Ectodermal cell (in vitro differentiated cells): ENCODE measurements at regions not wholly inside any gene's neighbourhood (a gene's known extent, or its start where the extent isn't known, plus 50 kb on each side); places are given as distances from the start of the nearest gene placed in this dataset.
"Not testable (repeated sequence)": the region's sequence is repeated elsewhere in the genome, so short reads cannot be mapped to it uniquely, and the experiment has no call there.

Source experiments
- H3K27ac ChIP-seq: 2 replicates; pipeline ENCODE4 v1.7.0; 2013; ENCODE audit warnings: mild to moderate bottlenecking, low read depth, low read length; ENCODE audit not compliant: insufficient read depth, poor library complexity, severe bottlenecking
- H3K27me3 ChIP-seq: 2 replicates; pipeline ENCODE4 v1.7.0; 2013; ENCODE audit warnings: mild to moderate bottlenecking, low read length; ENCODE audit not compliant: insufficient read depth, control insufficient read depth, poor library complexity, severe bottlenecking
- H3K36me3 ChIP-seq: one replicate; pipeline ENCODE4 v1.7.0; 2013; ENCODE audit warnings: low read length; ENCODE audit not compliant: control insufficient read depth, insufficient read depth
- H3K4me1 ChIP-seq: one replicate; pipeline ENCODE4 v1.7.0; 2013; ENCODE audit warnings: low read length; ENCODE audit not compliant: control insufficient read depth, insufficient read depth
- H3K4me3 ChIP-seq: 2 replicates; pipeline ENCODE4 v1.7.0; 2013; ENCODE audit warnings: low read depth, low read length, control low read depth; ENCODE audit not compliant: insufficient read depth
- H3K9me3 ChIP-seq: 2 replicates; pipeline ENCODE4 v1.7.0; 2013; ENCODE audit warnings: mild to moderate bottlenecking, low read length, moderate library complexity; ENCODE audit not compliant: control insufficient read depth
- WGBS, 2 experiments: methylation state at CpG; one replicate each; pipeline ENCODE4 v1.1.7; 2013; ENCODE audit warnings: missing lambda C conversion rate in 2 of 2; 5-methylcytosine and 5-hydroxymethylcytosine counted together

DNA sequence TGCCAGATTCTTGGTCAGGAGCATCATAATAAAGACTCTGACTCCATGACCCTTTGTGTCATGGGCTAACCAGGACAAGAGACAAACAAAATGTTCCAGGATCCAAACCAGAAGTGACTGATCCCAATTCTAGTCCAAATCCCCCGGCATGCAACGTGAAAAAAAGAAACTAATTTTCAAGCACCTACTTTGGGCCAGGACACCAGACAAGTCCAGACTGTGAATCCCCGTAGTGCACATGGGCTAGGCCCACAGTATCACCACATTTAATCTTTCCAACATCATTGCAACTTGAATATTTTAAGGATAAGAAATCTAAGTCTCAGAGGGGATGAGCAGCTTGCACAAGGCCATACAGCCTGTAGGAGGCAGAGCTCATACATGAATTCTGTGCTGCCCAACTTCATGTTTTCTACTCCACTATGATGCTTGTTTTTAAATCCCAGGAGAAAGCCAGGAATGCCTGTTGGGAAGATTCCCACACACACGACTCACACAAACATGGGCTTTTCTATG, 365.7 kb downstream of the NPIPA8 start:
- Histone ChIP-seq H3K27me3 (no peaks in the 10 kb centered on the region), H3K9me3 (no peaks in the 10 kb centered on the region), H3K36me3 (no peaks in the 10 kb centered on the region), H3K4me1 (no peaks in the 10 kb centered on the region), H3K4me3 (no peak overlapping the region), H3K27ac (no peak overlapping the region)
- 91 to 93% methylated on average over 4 of the region's 4 CpGs for WGBS, 2 experiments

GRCh38 chr16:17970157-17970765, 366.3 kb downstream of the NPIPA8 start:
- H3K27me3 ChIP-seq: no peaks in the 10 kb centered on the region
- 87 to 90% methylated on average over 5 of the region's 5 CpGs for WGBS, 2 experiments
- no peaks in the 10 kb centered on the region for H3K9me3 ChIP-seq
- H3K4me3 ChIP-seq: no peak overlapping the region
- no peaks in the 10 kb centered on the region for H3K4me1 ChIP-seq
- no peaks in the 10 kb centered on the region for H3K36me3 ChIP-seq
- no peak overlapping the region for H3K27ac ChIP-seq

- Histone ChIP-seq H3K27me3 (no peaks in the 10 kb centered on the region), H3K9me3 (no peaks in the 10 kb centered on the region), H3K4me1 (no peaks in the 10 kb centered on the region), H3K27ac (no peak overlapping the region), H3K4me3 (no peak overlapping the region), H3K36me3 (no peaks in the 10 kb centered on the region)
- 94 to 95% methylated on average over 10 of the region's 10 CpGs for WGBS, 2 experiments
These were observed 371.2 kb downstream of the NPIPA8 start for GRCh38 chr16:17965133-17965900.

DNA sequence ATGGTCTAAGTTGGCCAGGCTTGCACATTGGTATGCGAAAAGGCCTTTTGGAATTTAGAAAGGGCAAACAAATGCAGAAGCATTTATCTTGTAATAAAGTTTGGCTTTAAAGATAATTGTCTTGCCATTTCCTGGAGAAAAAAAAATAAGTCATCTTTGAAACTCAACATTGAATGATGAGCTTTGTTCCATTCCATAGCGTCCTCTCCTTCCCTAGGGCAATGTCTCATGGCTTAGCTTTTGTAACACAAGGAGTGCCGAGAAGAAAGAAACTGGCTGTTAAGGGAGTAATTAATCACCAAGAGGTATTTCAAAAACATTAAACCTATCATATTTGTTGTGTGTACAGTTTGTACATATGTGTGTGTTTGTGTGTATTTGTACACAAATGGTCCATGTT, 372.3 kb downstream of the NPIPA8 start:
- H3K4me1 ChIP-seq: no peaks in the 10 kb centered on the region
- no peaks in the 10 kb centered on the region for H3K27me3 ChIP-seq
- no peaks in the 10 kb centered on the region for H3K36me3 ChIP-seq
- no peaks in the 10 kb centered on the region for H3K9me3 ChIP-seq
- H3K27ac ChIP-seq: no peak overlapping the region
- WGBS, 2 experiments: 89 to 100% methylated on average over 2 of the region's 3 CpGs
- no peak overlapping the region for H3K4me3 ChIP-seq

- H3K36me3 ChIP-seq: no peaks in the 10 kb centered on the region
- H3K27me3 ChIP-seq: no peaks in the 10 kb centered on the region
- H3K9me3 ChIP-seq: no peaks in the 10 kb centered on the region
- no peaks in the 10 kb centered on the region for H3K4me1 ChIP-seq
- no peak overlapping the region for H3K4me3 ChIP-seq
- WGBS, 2 experiments: 86 to 87% methylated on average over 11 to 12 of the region's 12 CpGs
- no peak overlapping the region for H3K27ac ChIP-seq
These were observed 373.2 kb downstream of the NPIPA8 start for GRCh38 chr16:17963185-17963836.

- Histone ChIP-seq H3K27ac (no peak overlapping the region), H3K4me1 (no peaks in the 10 kb centered on the region), H3K36me3 (no peaks in the 10 kb centered on the region), H3K27me3 (no peaks in the 10 kb centered on the region), H3K9me3 (no peaks in the 10 kb centered on the region), H3K4me3 (no peak overlapping the region)
- 92 to 94% methylated on average over 2 to 3 of the region's 3 CpGs for WGBS, 2 experiments
These were observed 373.8 kb downstream of the NPIPA8 start for GRCh38 chr16:17962726-17963125.

DNA sequence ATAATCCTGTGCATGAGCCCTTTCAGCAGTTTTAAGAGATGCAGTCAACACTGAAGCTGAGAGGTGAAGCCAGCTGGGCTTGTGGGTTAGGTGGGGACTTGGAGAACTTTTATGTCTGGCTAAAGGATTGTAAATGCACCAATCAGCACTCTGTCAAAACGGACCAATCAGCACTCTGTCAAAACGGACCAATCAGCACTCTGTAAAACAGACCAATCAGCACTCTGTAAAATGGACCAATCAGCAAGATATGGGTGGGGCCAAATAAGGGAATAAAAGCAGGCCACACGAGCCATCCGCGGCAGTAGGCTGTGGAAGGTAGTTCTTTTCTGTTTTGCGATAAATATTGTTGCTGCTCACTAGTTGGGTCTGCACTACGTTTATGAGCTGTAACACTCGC, 374.7 kb downstream of the NPIPA8 start:
- 81 to 84% methylated on average over 8 of the region's 8 CpGs for WGBS, 2 experiments
- not testable (repeated sequence) for H3K36me3 ChIP-seq, H3K9me3 ChIP-seq, H3K27ac ChIP-seq, H3K27me3 ChIP-seq, H3K4me3 ChIP-seq, H3K4me1 ChIP-seq

DNA sequence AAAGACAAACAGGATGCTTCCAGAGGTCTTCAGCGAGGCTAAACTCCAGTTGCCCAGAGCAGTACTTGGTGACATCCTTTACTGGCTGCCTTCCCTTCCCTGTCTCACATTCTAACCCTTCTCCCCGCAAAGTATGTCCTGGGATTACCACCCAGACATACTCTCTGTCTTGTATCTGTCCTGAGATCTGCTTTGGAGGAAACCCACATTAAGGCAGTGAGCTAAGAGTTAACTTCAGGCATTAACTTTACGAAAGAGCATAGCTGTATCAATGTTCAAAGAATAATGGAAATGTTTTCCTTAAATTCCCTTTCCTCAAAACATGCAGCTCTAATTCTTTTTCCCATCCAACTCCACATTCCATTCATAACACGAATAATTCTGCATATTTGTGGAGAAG, 385.2 kb downstream of the NPIPA8 start:
- Histone ChIP-seq H3K27me3 (no peaks in the 10 kb centered on the region), H3K27ac (no peak overlapping the region), H3K9me3 (no peaks in the 10 kb centered on the region), H3K36me3 (no peaks in the 10 kb centered on the region), H3K4me3 (no peak overlapping the region), H3K4me1 (no peaks in the 10 kb centered on the region)
- WGBS, 2 experiments: 80 to 94% methylated on average over 3 of the region's 4 CpGs

- 87 to 97% methylated on average over 3 to 4 of the region's 4 CpGs for WGBS, 2 experiments
- no peaks in the 10 kb centered on the region for H3K27me3 ChIP-seq
- no peak overlapping the region for H3K4me3 ChIP-seq
- H3K4me1 ChIP-seq: no peaks in the 10 kb centered on the region
- H3K9me3 ChIP-seq: no peaks in the 10 kb centered on the region
- no peaks in the 10 kb centered on the region for H3K36me3 ChIP-seq
- H3K27ac ChIP-seq: no peak overlapping the region
These were observed 386.6 kb downstream of the NPIPA8 start for GRCh38 chr16:17949982-17950250.

DNA sequence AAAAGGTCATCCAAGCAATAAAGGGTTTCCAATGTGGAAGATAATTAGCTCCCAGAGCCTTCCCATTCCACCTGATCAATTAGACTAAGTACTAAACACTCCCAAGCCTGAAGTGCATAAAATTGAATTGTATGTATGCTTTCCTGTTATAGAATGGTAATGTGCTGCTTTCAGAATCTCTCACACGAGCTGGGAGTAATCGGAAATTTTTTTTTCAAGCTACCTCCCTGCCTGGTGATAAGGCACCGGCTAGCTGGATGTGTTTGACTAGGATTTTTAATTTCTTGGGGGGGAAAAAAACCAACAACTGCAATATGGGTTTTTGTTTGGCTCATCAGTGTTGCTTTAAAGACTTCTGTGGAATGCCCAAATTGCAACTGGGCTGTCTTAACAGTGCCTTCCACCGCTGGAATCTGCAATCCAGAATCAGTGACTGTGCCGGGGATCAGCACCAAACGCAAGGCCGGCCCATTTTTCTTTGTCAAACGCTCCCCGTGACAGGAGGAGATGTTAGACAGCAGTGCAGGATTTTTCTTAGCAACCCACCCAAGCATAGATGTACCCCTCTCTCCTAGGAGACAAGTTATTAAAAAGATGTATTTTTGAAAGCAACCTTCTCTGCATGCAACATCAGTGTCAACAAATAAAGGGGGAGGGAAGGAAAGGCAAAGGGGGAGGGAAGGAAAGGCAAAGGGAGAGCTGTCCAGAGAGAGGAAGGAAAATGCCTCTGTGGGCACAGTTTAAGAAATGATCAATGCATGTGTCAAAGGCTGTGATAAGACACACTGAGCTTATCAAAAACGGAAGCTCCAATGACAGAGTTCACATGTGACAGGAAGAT, 387.2 kb downstream of the NPIPA8 start:
- 66 to 67% methylated on average over 10 of the region's 10 CpGs for WGBS, 2 experiments
- no peak overlapping the region for H3K4me3 ChIP-seq
- H3K4me1 ChIP-seq: no peaks in the 10 kb centered on the region
- peak overlapping the region; percentile 29 for H3K27ac ChIP-seq
- H3K27me3 ChIP-seq: no peaks in the 10 kb centered on the region
- H3K9me3 ChIP-seq: no peaks in the 10 kb centered on the region
- H3K36me3 ChIP-seq: no peaks in the 10 kb centered on the region
